NOMO-1 treated with DMSO at 0.1 percent for 48 hours (cell line): ENCODE measurements at regions not wholly inside any gene's neighbourhood (a gene's known extent, or its start where the extent isn't known, plus 50 kb on each side); places are given as distances from the start of the nearest gene placed in this dataset.
"Not testable (repeated sequence)": the region's sequence is repeated elsewhere in the genome, so short reads cannot be mapped to it uniquely, and the experiment has no call there.

ENCODE experiments used
- DNase-seq: peaks from one replicate; lab custom pipeline; 2025; ENCODE audit not compliant: unreplicated experiment; lab: John Stamatoyannopoulos, UW

- DNase-seq, result not testable (repeated sequence)
Observed at GRCh38 chr17:27090450-27091042, 203.4 kb upstream of the WSB1 start.

GRCh38 chr17:27091043-27091497 is 202.8 kb upstream of the WSB1 start:
- no peak for DNase-seq

GRCh38 chr17:27094179-27094578 is 199.7 kb upstream of the WSB1 start:
- DNase-seq, result not testable (repeated sequence)

- not testable (repeated sequence) for DNase-seq
Observed at GRCh38 chr17:27095821-27096220, 198.1 kb upstream of the WSB1 start.

GRCh38 chr17:27099266-27099665 is 194.6 kb upstream of the WSB1 start:
- DNase-seq, result not testable (repeated sequence)

- not testable (repeated sequence) for DNase-seq
Observed at GRCh38 chr17:27104605-27105221, 189.2 kb upstream of the WSB1 start.

- no peak for DNase-seq
Observed at GRCh38 chr17:27105636-27106035, 188.3 kb upstream of the WSB1 start.

- DNase-seq, result no peak
Observed at GRCh38 chr17:27106347-27106981, 187.4 kb upstream of the WSB1 start.

GRCh38 chr17:27106982-27107360 is 186.9 kb upstream of the WSB1 start:
- DNase-seq, result no peak

GRCh38 chr17:27107386-27108328 is 186.3 kb upstream of the WSB1 start:
- not testable (repeated sequence) for DNase-seq

- DNase-seq, result no peak
Observed at GRCh38 chr17:27109346-27109745, 184.6 kb upstream of the WSB1 start.

- no peak for DNase-seq
Observed at GRCh38 chr17:27153005-27153404, 140.9 kb upstream of the WSB1 start.

GRCh38 chr17:27155866-27156265 is 138.0 kb upstream of the WSB1 start:
- no peak for DNase-seq

- DNase-seq, result no peak
Observed at GRCh38 chr17:27157297-27157696, 136.6 kb upstream of the WSB1 start.

- no peak for DNase-seq
Observed at GRCh38 chr17:27157898-27158297, 136.0 kb upstream of the WSB1 start.

- no peak for DNase-seq
Observed at GRCh38 chr17:27158382-27158781, 135.5 kb upstream of the WSB1 start.

- no peak for DNase-seq
Observed at GRCh38 chr17:27180322-27180721, 113.6 kb upstream of the WSB1 start.

GRCh38 chr17:27181379-27181925 is 112.5 kb upstream of the WSB1 start:
- DNase-seq, result peak; percentile 70

- DNase-seq, result peak; percentile 34
Observed at GRCh38 chr17:27181935-27182334, 112.0 kb upstream of the WSB1 start.

- DNase-seq, result not testable (repeated sequence)
Observed at GRCh38 chr17:27197505-27197904, 96.4 kb upstream of the WSB1 start.

GRCh38 chr17:27199948-27200347 is 94.0 kb upstream of the WSB1 start:
- no peak for DNase-seq
